CMK (cell line): ENCODE measurements at regions not wholly inside any gene's neighbourhood (a gene's known extent, or its start where the extent isn't known, plus 50 kb on each side); places are given as distances from the start of the nearest gene placed in this dataset.

ENCODE experiments used
- DNase-seq: peaks from one replicate; pipeline ENCODE4 v3.0.0-alpha.2; 2010; ENCODE audit warnings: low read depth

GRCh38 chr1:38330799-38331198 lies 284.2 kb upstream of the POU3F1 start:
- DNase-seq, result no peak

- DNase-seq, result no peak
Measured at GRCh38 chr1:38329644-38330043, 283.1 kb upstream of the POU3F1 start.

- DNase-seq, result no peak
Measured at GRCh38 chr1:38328278-38329035, 281.9 kb upstream of the POU3F1 start.

- DNase-seq, result no peak
Measured at GRCh38 chr1:38327559-38327973, 281.0 kb upstream of the POU3F1 start.

GRCh38 chr1:38326856-38327255 lies 280.3 kb upstream of the POU3F1 start:
- DNase-seq, result no peak

GRCh38 chr1:38326135-38326534 lies 279.5 kb upstream of the POU3F1 start:
- no peak for DNase-seq

- no peak for DNase-seq
Measured at GRCh38 chr1:38312753-38313152, 266.2 kb upstream of the POU3F1 start.

- no peak for DNase-seq
Measured at GRCh38 chr1:38310079-38310478, 263.5 kb upstream of the POU3F1 start.

- DNase-seq, result no peak
Measured at GRCh38 chr1:38308780-38309179, 262.2 kb upstream of the POU3F1 start.

GRCh38 chr1:38305666-38306065 lies 259.1 kb upstream of the POU3F1 start:
- DNase-seq, result no peak

GRCh38 chr1:38303843-38304242 lies 257.2 kb upstream of the POU3F1 start:
- no peak for DNase-seq

GRCh38 chr1:38301040-38301439 lies 254.4 kb upstream of the POU3F1 start:
- DNase-seq, result no peak

GRCh38 chr1:38300616-38301015 lies 254.0 kb upstream of the POU3F1 start:
- no peak for DNase-seq

GRCh38 chr1:38297842-38298241 lies 251.2 kb upstream of the POU3F1 start:
- DNase-seq, result no peak

GRCh38 chr1:38297246-38297645 lies 250.7 kb upstream of the POU3F1 start:
- DNase-seq, result no peak

GRCh38 chr1:38296047-38296446 lies 249.5 kb upstream of the POU3F1 start:
- no peak for DNase-seq

- no peak for DNase-seq
Measured at GRCh38 chr1:38293567-38293966, 247.0 kb upstream of the POU3F1 start.

- no peak for DNase-seq
Measured at GRCh38 chr1:38292969-38293368, 246.4 kb upstream of the POU3F1 start.

- DNase-seq, result no peak
Measured at GRCh38 chr1:38291906-38292521, 245.4 kb upstream of the POU3F1 start.

GRCh38 chr1:38291336-38291735 lies 244.7 kb upstream of the POU3F1 start:
- no peak for DNase-seq

- DNase-seq, result no peak
Measured at GRCh38 chr1:38289034-38289433, 242.4 kb upstream of the POU3F1 start.

- no peak for DNase-seq
Measured at GRCh38 chr1:38287547-38287946, 241.0 kb upstream of the POU3F1 start.

- no peak for DNase-seq
Measured at GRCh38 chr1:38287036-38287435, 240.4 kb upstream of the POU3F1 start.
